CD14-positive monocyte (primary cell): ENCODE measurements at regions not wholly inside any gene's neighbourhood (a gene's known extent, or its start where the extent isn't known, plus 50 kb on each side); places are given as distances from the start of the nearest gene placed in this dataset.
A peak's percentile ranks its signal among the peaks of the same experiment; 100 is the strongest.

ENCODE experiments used
- DNase-seq, 3 donors: peaks; one replicate each; pipeline ENCODE4 v3.0.0-alpha.2; 2011 to 2022
- H2AFZ ChIP-seq: 2 replicates; pipeline ENCODE4 v1.6.0; 2012; ENCODE audit warnings: mild to moderate bottlenecking, low read depth, low read length, inconsistent platforms; ENCODE audit not compliant: insufficient read depth, poor library complexity, severe bottlenecking
- H3K27ac ChIP-seq, 2 donors: 1 replicate in 1 of 2; 2 replicates in 1 of 2; pipeline ENCODE4 v1.5.1; 2012 to 2013; ENCODE audit warnings: low read length in 2 of 2, control low read depth in 1 of 2, inconsistent platforms in 1 of 2, low read depth in 1 of 2, mild to moderate bottlenecking in 1 of 2
- H3K27me3 ChIP-seq, 2 donors: one replicate each; pipeline versions ENCODE4 v1.6.0 to v1.6.1; 2011 to 2013; ENCODE audit warnings: low read length in 2 of 2; ENCODE audit not compliant: control insufficient read depth in 2 of 2, insufficient read depth in 2 of 2
- H3K36me3 ChIP-seq, 2 donors: replicated peaks in 1 of 2; 1 replicate in 1 of 2; 2 replicates in 1 of 2; pipeline versions ENCODE4 v1.5.1 to v1.6.1; 2012 to 2013; ENCODE audit warnings: low read length in 2 of 2, control low read depth in 1 of 2, inconsistent platforms in 1 of 2, mild to moderate bottlenecking in 1 of 2; ENCODE audit not compliant: insufficient read depth in 2 of 2, control insufficient read depth in 1 of 2
- H3K4me1 ChIP-seq, 2 donors: 1 replicate in 1 of 2; 2 replicates in 1 of 2; pipeline versions ENCODE4 v1.5.1 to v1.6.1; 2012 to 2013; ENCODE audit warnings: low read length in 2 of 2, control low read depth in 1 of 2, inconsistent platforms in 1 of 2, mild to moderate bottlenecking in 1 of 2, moderate library complexity in 1 of 2; ENCODE audit not compliant: insufficient read depth in 2 of 2, control insufficient read depth in 1 of 2
- H3K4me2 ChIP-seq: replicated peaks from 2 replicates; pipeline ENCODE3; 2012; ENCODE audit warnings: low read length, moderate library complexity, mild to moderate bottlenecking; ENCODE audit not compliant: poor library complexity, severe bottlenecking; ENCODE audit errors: extremely low read depth
- H3K4me3 ChIP-seq, 3 experiments: fragments of 200-600 bp in 1 of 3; sonication (generic) in 1 of 3; replicated peaks in 1 of 3; 1 replicate in 2 of 3; 2 replicates in 1 of 3; pipeline ENCODE4 v1.5.1; 2011 to 2013; ENCODE audit warnings: low read length in 3 of 3, mild to moderate bottlenecking in 3 of 3, control low read depth in 2 of 3, low read depth in 2 of 3, inconsistent platforms in 1 of 3, moderate library complexity in 1 of 3
- H3K79me2 ChIP-seq: 2 replicates; pipeline ENCODE4 v1.6.0; 2012; ENCODE audit warnings: mild to moderate bottlenecking, control low read depth, inconsistent platforms, low read length, moderate library complexity; ENCODE audit not compliant: insufficient read depth
- H3K9ac ChIP-seq: 2 replicates; pipeline ENCODE4 v1.6.0; 2017; ENCODE audit warnings: low read length, mild to moderate bottlenecking; ENCODE audit not compliant: insufficient read depth, poor library complexity, severe bottlenecking
- H3K9me3 ChIP-seq, 2 donors: replicated peaks in 1 of 2; 1 replicate in 1 of 2; 2 replicates in 1 of 2; pipeline versions ENCODE4 v1.5.1 to v1.6.1; 2012 to 2013; ENCODE audit warnings: low read length in 2 of 2, control low read depth in 1 of 2; ENCODE audit not compliant: control insufficient read depth in 1 of 2, insufficient read depth in 1 of 2
- H4K20me1 ChIP-seq: 2 replicates; pipeline ENCODE4 v1.6.0; 2012; ENCODE audit warnings: mild to moderate bottlenecking, low read length, control low read depth, moderate library complexity; ENCODE audit not compliant: insufficient read depth
- H3K27ac Mint-ChIP-seq, 7 donors: one replicate each; pipeline ENCODE4 v1.8.0; 2020; ENCODE audit warnings: mild to moderate bottlenecking in 7 of 7, mixed read lengths in 7 of 7, moderate library complexity in 6 of 7, inconsistent platforms in 2 of 7
- H3K27me3 Mint-ChIP-seq, 3 donors: one replicate each; pipeline ENCODE4 v1.8.0; 2021 to 2022; ENCODE audit warnings: low read depth in 3 of 3, mild to moderate bottlenecking in 3 of 3, mixed read lengths in 3 of 3, moderate library complexity in 3 of 3, inconsistent platforms in 1 of 3
- H3K36me3 Mint-ChIP-seq, 2 donors: one replicate each; pipeline ENCODE4 v1.8.0; 2020; ENCODE audit warnings: mixed read lengths in 2 of 2, inconsistent platforms in 1 of 2, mild to moderate bottlenecking in 1 of 2
- H3K4me1 Mint-ChIP-seq: one replicate; pipeline ENCODE4 v1.8.0; 2020; ENCODE audit warnings: mild to moderate bottlenecking, mixed read lengths
- H3K4me3 Mint-ChIP-seq, 2 donors: one replicate each; pipeline ENCODE4 v1.8.0; 2020; ENCODE audit warnings: mild to moderate bottlenecking in 2 of 2, mixed read lengths in 2 of 2, moderate library complexity in 1 of 2
- H3K9me3 Mint-ChIP-seq, 7 donors: one replicate each; pipeline ENCODE4 v1.8.0; 2020 to 2022; ENCODE audit warnings: mixed read lengths in 7 of 7, mild to moderate bottlenecking in 6 of 7, moderate library complexity in 6 of 7, inconsistent platforms in 2 of 7
- CTCF ChIP-seq: fragments of 200-600 bp; IDR thresholded peaks from one replicate; pipeline ENCODE4 v1.8.0; 2022; ENCODE audit warnings: antibody characterized with exemption, mild to moderate bottlenecking
- WGBS: methylation state at CpG from one replicate; pipeline ENCODE4 v1.1.5; 2013; ENCODE audit warnings: missing lambda C conversion rate; ENCODE audit not compliant: insufficient coverage; 5-methylcytosine and 5-hydroxymethylcytosine counted together
- intact Hi-C, 2 donors: fragments of 100-400 bp; cut with micrococcal nuclease; formaldehyde crosslinking; loops; one replicate each; pipeline versions ENCODE4 v1.15.0 to v1.15.1; 2023

GRCh38 chr4:3613967-3614730 lies 81.9 kb upstream of the LRPAP1 start:
- peaks cover 5 to 11% of the 10 kb centered on the region in 2 donors for H3K9me3 ChIP-seq
- no peak overlapping the region for H3K4me3 Mint-ChIP-seq
- DNase-seq, result no peak
- H3K4me3 ChIP-seq, result no peak overlapping the region
- WGBS, result 83% methylated on average over 18 of the region's 25 CpGs
- H3K9ac ChIP-seq, result no peak overlapping the region
- H3K36me3 Mint-ChIP-seq, result no peaks in the 10 kb centered on the region
- no peak overlapping the region for H2AFZ ChIP-seq
- intact Hi-C loops, result no loop called here
- H4K20me1 ChIP-seq, result no peaks in the 10 kb centered on the region
- H3K9me3 Mint-ChIP-seq, result peaks cover 3 to 11% (median 9%) of the 10 kb centered on the region in 7 donors
- H3K27ac Mint-ChIP-seq, result peak overlapping the region in 1 of 7 donors; percentile 50
- H3K27ac ChIP-seq, result no peak overlapping the region
- no peak overlapping the region for H3K4me2 ChIP-seq
- no peaks in the 10 kb centered on the region for H3K79me2 ChIP-seq
- no peaks in the 10 kb centered on the region for H3K27me3 ChIP-seq
- H3K4me1 ChIP-seq, result no peaks in the 10 kb centered on the region
- TF ChIP-seq CTCF, result no peak
- H3K27me3 Mint-ChIP-seq, result peaks cover 10 to 14% (median 12%) of the 10 kb centered on the region in 3 donors
- no peaks in the 10 kb centered on the region for H3K36me3 ChIP-seq
- H3K4me1 Mint-ChIP-seq, result no peaks in the 10 kb centered on the region

DNA sequence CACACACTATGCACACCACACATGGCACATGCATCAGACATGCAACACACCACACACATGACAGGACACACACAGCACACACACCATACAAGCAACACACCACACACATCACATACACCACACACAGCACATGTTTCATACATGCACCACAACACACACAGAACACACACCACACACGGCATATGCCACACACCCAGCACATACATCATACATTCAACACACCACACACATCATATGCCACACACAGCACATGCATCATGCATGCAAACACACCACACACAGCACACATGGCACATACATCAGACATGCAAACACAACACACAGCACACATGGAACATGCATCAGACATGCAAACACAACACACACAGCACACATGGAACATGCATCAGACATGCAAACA lies 80.7 kb upstream of the LRPAP1 start:
- no peak for DNase-seq
- Histone ChIP-seq H3K79me2 (no peaks in the 10 kb centered on the region), H3K4me2 (no peak overlapping the region), H4K20me1 (no peaks in the 10 kb centered on the region), H2AFZ (no peak overlapping the region), H3K36me3 (no peaks in the 10 kb centered on the region), H3K4me1 (no peaks in the 10 kb centered on the region), H3K4me3 (no peak overlapping the region), H3K27ac (no peak overlapping the region), H3K9ac (no peak overlapping the region), H3K27me3 (no peaks in the 10 kb centered on the region), H3K9me3 (peaks cover 5 to 11% of the 10 kb centered on the region in 2 donors)
- no peaks in the 10 kb centered on the region for H3K4me1 Mint-ChIP-seq
- no peak overlapping the region for H3K4me3 Mint-ChIP-seq
- peaks cover 1 to 10% (median 6%) of the 10 kb centered on the region in 7 donors for H3K9me3 Mint-ChIP-seq
- no peak for TF ChIP-seq CTCF
- peaks cover 7 to 16% (median 7%) of the 10 kb centered on the region in 3 donors for H3K27me3 Mint-ChIP-seq
- 100% methylated on average over 1 of the region's 1 CpG for WGBS
- H3K36me3 Mint-ChIP-seq, result no peaks in the 10 kb centered on the region
- no peak overlapping the region for H3K27ac Mint-ChIP-seq
- intact Hi-C loops, result no loop called here
